GM18907 (cell line): ENCODE measurements at regions not wholly inside any gene's neighbourhood (a gene's known extent, or its start where the extent isn't known, plus 50 kb on each side); places are given as distances from the start of the nearest gene placed in this dataset.

ENCODE experiments used
- ATAC-seq: cut with Tn5 transposase; IDR thresholded peaks from one replicate; pipeline ENCODE4 v1.9.1; 2021; ENCODE audit warnings: mild to moderate bottlenecking, moderate library complexity; ENCODE audit not compliant: unreplicated experiment

GRCh38 chr15:38072007-38072347, 137.5 kb downstream of the TMCO5A start:
- ATAC-seq: no peak

GRCh38 chr15:38072348-38073177, 138.1 kb downstream of the TMCO5A start:
- ATAC-seq: peak; percentile 73

- ATAC-seq: no peak
These were observed 138.9 kb downstream of the TMCO5A start for GRCh38 chr15:38073178-38073946.

- ATAC-seq: no peak
These were observed 139.6 kb downstream of the TMCO5A start for GRCh38 chr15:38074029-38074428.

GRCh38 chr15:38075466-38075865, 141.0 kb downstream of the TMCO5A start:
- ATAC-seq: no peak

GRCh38 chr15:38076786-38077185, 142.3 kb downstream of the TMCO5A start:
- ATAC-seq: peak; percentile 39

GRCh38 chr15:38079236-38079635, 144.8 kb downstream of the TMCO5A start:
- ATAC-seq: no peak

GRCh38 chr15:38080651-38081275, 146.3 kb downstream of the TMCO5A start:
- ATAC-seq: no peak

GRCh38 chr15:38084289-38084688, 149.8 kb downstream of the TMCO5A start:
- peak; percentile 89 for ATAC-seq

- ATAC-seq: peak; percentile 84
These were observed 150.7 kb downstream of the TMCO5A start for GRCh38 chr15:38085114-38085513.

GRCh38 chr15:38085931-38086568, 151.6 kb downstream of the TMCO5A start:
- peak; percentile 45 for ATAC-seq

- ATAC-seq: no peak
These were observed 152.2 kb downstream of the TMCO5A start for GRCh38 chr15:38086611-38087010.

GRCh38 chr15:38088971-38089370, 154.5 kb downstream of the TMCO5A start:
- ATAC-seq: no peak

- no peak for ATAC-seq
These were observed 155.8 kb downstream of the TMCO5A start for GRCh38 chr15:38090223-38090622.

- no peak for ATAC-seq
These were observed 156.2 kb downstream of the TMCO5A start for GRCh38 chr15:38090678-38091077.

- ATAC-seq: no peak
These were observed 156.7 kb downstream of the TMCO5A start for GRCh38 chr15:38091078-38091645.

- ATAC-seq: no peak
These were observed 158.7 kb upstream of the SPRED1 start for GRCh38 chr15:38093931-38094330.

GRCh38 chr15:38102972-38103371, 149.7 kb upstream of the SPRED1 start:
- ATAC-seq: no peak

- ATAC-seq: no peak
These were observed 149.1 kb upstream of the SPRED1 start for GRCh38 chr15:38103564-38103963.

GRCh38 chr15:38111070-38111469, 141.6 kb upstream of the SPRED1 start:
- ATAC-seq: no peak

- no peak for ATAC-seq
These were observed 140.2 kb upstream of the SPRED1 start for GRCh38 chr15:38112406-38112805.
